ENCODE measurements at regions not wholly inside any gene's neighbourhood (a gene's known extent, or its start where the extent isn't known, plus 50 kb on each side); places are given as distances from the start of the nearest gene placed in this dataset.
"Not testable (repeated sequence)": the region's sequence is repeated elsewhere in the genome, so short reads cannot be mapped to it uniquely, and the experiment has no call there.

GRCh38 chr6:101116337-101116736 is 235.2 kb upstream of the ASCC3 start:
- no peak for DNase-seq

GRCh38 chr6:101117393-101118135 is 236.4 kb upstream of the ASCC3 start:
- DNase-seq: no peak

- DNase-seq: no peak
Measured at GRCh38 chr6:101118136-101118396, 236.9 kb upstream of the ASCC3 start.

- no peak for DNase-seq
Measured at GRCh38 chr6:101120747-101121146, 239.6 kb upstream of the ASCC3 start.

- DNase-seq: no peak
Measured at GRCh38 chr6:101125380-101125971, 244.3 kb upstream of the ASCC3 start.

GRCh38 chr6:101126501-101126900 is 245.4 kb upstream of the ASCC3 start:
- no peak for DNase-seq

GRCh38 chr6:101129851-101130250 is 248.7 kb upstream of the ASCC3 start:
- no peak for DNase-seq

- DNase-seq: peak; percentile 51
Measured at GRCh38 chr6:101146389-101146788, 247.1 kb upstream of the GRIK2 start.

GRCh38 chr6:101150226-101150625 is 243.3 kb upstream of the GRIK2 start:
- DNase-seq: no peak

- not testable (repeated sequence) for DNase-seq
Measured at GRCh38 chr6:101157638-101158037, 235.9 kb upstream of the GRIK2 start.

- no peak for DNase-seq
Measured at GRCh38 chr6:101163611-101164010, 229.9 kb upstream of the GRIK2 start.

- DNase-seq: no peak
Measured at GRCh38 chr6:101167638-101168037, 225.9 kb upstream of the GRIK2 start.

- DNase-seq: not testable (repeated sequence)
Measured at GRCh38 chr6:101171049-101171448, 222.5 kb upstream of the GRIK2 start.

- no peak for DNase-seq
Measured at GRCh38 chr6:101178748-101179147, 214.8 kb upstream of the GRIK2 start.

GRCh38 chr6:101181006-101181405 is 212.5 kb upstream of the GRIK2 start:
- DNase-seq: no peak

- not testable (repeated sequence) for DNase-seq
Measured at GRCh38 chr6:101188285-101188798, 205.2 kb upstream of the GRIK2 start.

- peak; percentile 84 for DNase-seq
Measured at GRCh38 chr6:101195588-101195987, 197.9 kb upstream of the GRIK2 start.

GRCh38 chr6:101199441-101199840 is 194.1 kb upstream of the GRIK2 start:
- DNase-seq: no peak

GRCh38 chr6:101202867-101203374 is 190.6 kb upstream of the GRIK2 start:
- DNase-seq: no peak

GRCh38 chr6:101203664-101204063 is 189.8 kb upstream of the GRIK2 start:
- DNase-seq: no peak

- DNase-seq: no peak
Measured at GRCh38 chr6:101208152-101208551, 185.4 kb upstream of the GRIK2 start.

GRCh38 chr6:101212640-101213039 is 180.9 kb upstream of the GRIK2 start:
- no peak for DNase-seq

- no peak for DNase-seq
Measured at GRCh38 chr6:101222007-101222406, 171.5 kb upstream of the GRIK2 start.

- no peak for DNase-seq
Measured at GRCh38 chr6:101224751-101225150, 168.8 kb upstream of the GRIK2 start.

Data from fibroblast of skin of right biceps (primary cell).